GM18861 (cell line): ENCODE measurements at regions not wholly inside any gene's neighbourhood (a gene's known extent, or its start where the extent isn't known, plus 50 kb on each side); places are given as distances from the start of the nearest gene placed in this dataset.

Experiments
- ATAC-seq: cut with Tn5 transposase; IDR thresholded peaks from one replicate; pipeline ENCODE4 v1.9.1; 2021; ENCODE audit not compliant: unreplicated experiment

DNA sequence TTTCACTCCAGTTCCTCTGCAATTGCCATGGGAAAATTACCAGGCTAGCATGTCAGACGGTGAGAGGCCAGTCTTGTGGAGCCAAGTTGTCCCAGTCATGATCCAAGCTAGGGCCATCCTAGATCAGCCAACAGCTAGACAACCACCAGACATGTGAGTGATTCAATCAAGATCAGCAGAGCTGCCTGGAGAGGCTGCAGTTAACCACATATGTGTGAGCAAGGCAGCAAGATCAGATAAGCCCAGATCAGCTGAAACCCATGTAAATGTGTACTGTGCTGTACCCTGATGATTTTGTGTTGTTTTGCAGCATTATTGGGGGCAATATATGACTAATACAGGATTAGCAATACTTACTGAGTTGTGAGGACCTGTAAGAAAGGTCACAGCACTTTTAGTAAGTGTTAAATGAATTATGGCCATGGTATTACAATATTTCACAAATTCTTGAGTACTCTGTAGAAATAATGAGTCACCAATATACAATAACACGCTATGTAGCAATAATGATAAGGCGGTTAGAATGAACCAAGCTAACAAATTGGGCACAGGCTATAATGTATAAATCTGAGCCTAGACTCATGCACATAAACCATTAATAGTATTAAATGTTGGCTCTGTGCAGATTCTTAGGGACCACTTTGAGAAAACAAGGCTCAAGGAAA, 91.4 kb downstream of the SUDS3 start:
- ATAC-seq = no peak

DNA sequence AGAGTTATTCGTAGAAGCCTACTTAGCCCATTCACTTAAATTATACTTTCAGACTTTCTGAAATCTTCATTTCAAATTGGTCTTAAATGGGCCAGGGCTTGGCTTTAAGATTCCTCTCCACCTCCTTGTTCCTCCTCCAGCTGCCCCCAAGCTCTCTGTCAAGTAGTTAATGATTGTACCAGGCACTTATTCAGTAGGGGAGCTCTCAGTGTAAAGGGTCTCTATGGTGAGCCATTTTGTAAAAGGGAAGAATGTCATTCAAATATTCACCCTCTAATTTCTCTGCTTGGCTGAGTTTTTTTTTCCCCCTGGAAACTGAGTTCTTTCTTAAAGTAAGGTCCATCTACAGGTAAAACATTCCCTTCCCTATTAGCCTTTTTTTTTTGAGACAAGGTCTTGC, 96.6 kb downstream of the SUDS3 start:
- ATAC-seq = no peak

DNA sequence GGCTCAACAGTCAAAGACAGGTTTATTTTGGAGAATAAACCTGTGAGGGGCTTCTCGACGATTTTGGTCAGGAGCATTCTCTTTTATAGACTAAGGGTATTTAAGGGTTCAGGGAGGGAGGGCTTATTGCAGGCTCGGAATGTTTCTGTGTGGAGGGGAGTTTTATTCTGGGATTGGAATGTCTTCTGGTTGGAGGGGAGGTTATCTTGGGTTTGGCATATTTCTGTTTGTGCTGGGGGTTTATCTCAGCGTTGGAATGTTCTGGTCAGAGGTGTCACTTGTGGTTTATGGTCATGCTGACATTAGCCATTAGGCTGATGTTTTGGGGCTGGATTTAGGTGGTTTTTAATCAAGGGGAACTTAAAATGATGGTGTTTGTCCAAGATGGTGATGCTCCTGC, 103.9 kb downstream of the SUDS3 start:
- ATAC-seq = no peak

DNA sequence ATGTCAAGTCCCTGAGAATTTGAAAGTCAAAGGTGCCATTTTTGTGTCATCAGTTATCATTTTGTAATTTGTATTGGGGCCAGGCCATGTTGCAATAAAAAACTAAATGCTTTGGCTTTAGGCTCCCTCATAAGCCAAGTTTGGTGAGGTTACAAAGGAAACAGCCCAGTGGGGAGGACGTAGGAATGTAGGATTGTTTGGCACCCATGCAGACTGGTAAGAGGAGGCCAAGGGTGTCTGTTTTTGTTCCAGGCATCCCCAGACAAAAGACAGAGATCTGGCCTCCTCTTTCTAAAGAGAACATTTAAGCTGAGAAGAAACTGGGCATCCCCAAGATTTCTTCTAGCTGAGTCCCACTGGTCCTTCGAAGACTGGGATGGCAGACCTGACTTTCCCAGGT, 111.7 kb downstream of the SUDS3 start:
- no peak for ATAC-seq

DNA sequence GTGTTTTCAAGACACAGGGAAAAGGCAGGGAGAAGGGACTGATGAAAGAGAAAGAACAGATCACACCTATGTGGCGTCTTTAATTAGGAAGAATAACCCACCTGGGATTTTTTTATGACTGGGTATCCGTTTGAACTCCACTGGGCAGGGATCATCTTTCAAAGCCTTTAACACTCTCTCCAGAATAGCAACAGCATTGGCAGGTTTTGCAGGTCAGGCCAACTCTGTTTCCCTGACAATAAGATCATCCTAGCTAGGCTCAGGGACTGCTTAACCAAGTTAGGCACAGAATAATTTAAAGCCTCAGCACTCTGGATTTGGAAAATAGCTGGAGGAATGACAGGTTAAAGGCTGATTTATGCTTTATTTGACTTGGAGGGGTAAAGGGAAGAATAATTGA, 117.6 kb downstream of the SUDS3 start:
- ATAC-seq = no peak

DNA sequence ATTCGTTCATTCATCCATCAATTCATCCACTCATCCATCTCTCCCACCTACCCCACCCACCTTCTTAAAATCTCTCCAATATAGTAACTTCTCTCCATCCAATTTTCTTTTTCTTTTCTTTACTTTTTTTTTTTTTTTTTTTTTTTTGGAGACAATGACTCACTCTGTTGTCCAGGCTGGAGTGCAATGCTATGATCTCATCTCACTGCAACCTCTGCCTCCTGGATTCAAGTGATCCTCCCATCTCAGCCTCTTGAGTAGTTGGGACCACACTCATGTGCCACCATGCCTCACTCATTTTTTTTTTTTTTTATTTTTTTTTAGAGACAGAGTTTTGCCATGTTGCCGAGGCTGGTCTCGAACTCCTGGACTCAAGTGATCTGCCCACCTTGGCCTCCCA, 118.4 kb downstream of the SUDS3 start:
- ATAC-seq = no peak

DNA sequence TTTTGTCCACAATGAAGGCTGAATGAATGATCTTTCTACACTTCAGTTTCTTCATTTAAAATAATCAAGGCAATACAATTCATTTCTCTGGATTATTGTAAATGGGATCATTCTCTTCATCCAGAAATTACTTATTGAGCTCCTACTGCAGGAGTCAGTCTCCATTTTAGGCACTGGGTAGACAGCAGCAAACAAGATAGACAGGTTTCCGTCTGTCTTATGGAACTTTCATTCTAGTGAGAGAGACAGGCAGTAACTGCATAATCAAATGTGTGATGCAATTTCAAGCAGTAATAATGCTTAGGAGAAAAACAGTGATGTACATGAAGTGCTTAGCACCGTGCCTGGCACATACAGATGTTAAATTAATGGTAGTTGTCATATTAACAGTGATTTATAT, 118.9 kb downstream of the SUDS3 start:
- ATAC-seq = no peak

DNA sequence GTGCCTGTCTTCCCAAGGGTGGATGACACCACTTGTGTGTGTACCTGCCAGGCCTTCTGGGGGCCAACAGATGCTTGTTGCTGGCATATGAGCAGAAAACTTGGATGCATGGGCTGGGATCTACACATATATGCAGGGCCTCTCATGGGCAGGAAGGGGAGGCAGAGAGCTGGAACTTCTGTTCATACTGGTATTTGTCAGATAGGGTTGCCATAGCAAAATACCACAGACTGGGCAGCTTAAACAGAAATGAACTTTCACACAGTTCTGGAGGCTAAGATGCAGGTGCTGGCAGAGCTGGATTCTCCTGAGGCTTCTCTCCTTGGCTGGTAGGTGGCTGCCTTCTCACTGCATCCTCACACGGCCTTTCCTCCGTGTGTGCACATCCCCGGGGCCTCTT, 121.8 kb downstream of the SUDS3 start:
- ATAC-seq = no peak

DNA sequence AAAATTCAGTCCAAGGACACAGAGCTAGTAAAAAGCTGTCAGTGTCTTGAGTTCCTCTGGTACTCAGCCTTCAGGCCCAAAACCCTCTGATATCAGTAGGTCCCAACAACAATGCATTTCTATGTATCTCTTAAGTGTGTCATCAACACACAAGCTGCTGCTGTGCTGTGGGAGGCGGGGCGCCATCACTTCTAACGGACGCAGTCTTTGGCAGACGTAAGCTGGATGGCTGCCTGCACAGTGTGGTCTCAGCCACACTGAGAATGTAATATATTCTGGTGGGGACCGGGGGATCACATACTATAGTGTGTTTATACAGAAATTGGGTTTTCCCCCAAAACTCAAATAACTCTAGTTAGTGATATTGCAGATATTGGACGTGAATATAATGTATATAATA, 123.9 kb downstream of the SUDS3 start:
- ATAC-seq = no peak

DNA sequence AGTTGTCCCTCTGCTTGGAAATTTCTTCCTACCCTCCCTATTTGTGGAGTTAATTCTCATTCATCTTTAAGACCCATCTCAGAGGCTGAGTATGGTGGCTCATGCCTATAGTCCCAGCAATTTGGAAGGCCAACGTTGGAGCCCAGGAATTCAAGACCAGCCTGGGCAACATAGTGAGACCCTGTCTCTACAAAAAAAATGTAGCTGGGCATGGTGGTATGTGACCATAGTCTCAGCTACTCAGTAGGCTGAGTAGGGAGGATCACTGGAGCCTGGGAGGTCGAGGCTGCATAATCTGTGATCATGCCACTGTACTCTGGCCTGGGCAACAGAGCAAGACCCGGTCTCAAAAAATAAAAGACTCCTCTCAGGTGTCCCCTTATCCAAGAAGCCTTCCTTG, 125.1 kb downstream of the SUDS3 start:
- no peak for ATAC-seq

DNA sequence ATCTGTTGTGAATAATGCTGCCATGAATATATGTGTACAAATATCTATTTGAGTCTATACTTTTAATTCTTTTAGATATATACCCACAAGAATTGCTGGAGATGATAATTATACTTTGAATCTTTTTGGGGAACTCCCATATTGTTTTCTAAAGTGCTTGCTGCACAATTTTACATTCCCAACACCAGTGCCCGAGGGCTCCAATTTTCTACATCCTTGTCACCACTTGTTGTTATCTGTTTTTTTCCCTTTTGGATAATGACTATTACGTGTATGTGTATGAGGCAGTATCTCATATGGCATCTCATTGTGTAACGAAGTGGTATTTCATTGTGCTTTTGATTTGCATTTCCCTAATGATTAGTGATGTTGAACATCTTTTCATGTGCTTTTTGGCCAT, 127.1 kb downstream of the SUDS3 start:
- no peak for ATAC-seq

DNA sequence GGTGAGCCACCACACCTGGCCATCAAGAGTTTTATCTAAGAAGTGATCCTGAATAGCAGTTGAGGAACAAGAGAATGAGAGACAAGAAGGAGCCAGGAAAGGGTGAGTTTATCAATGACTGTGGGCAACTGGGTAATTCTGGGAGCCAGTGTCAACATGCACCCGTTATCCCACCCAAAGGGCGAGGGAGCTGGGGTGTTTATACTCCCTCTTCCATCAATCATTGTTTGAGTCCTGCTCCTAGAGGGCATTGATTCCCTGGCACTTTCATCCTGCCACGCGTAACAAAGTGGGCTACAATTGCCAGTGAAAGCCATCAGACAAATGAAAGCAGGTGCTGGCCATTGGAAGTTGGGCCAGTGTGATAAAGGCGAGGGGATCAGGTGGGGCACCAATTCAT, 136.3 kb downstream of the SUDS3 start:
- ATAC-seq = no peak

DNA sequence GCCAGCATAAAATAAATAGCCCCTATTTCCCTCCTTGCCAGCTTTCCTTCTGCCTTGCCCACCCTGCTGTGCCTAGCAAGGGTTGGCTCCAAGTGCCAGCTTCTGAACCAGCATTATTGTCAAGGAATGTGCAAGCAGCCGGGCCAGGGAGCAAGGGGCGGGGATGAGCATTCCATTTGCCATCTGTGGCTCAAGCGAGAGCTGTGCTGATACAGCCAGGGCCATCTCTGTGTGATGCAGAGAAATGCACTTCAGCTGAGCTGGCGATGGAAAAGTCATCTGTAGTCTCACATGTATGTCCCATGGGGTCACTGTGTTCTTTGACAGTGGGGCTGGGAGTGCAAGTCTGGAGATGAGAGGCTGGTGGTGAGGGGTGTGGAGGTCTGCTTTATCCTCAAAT, 137.3 kb downstream of the SUDS3 start:
- ATAC-seq = no peak

DNA sequence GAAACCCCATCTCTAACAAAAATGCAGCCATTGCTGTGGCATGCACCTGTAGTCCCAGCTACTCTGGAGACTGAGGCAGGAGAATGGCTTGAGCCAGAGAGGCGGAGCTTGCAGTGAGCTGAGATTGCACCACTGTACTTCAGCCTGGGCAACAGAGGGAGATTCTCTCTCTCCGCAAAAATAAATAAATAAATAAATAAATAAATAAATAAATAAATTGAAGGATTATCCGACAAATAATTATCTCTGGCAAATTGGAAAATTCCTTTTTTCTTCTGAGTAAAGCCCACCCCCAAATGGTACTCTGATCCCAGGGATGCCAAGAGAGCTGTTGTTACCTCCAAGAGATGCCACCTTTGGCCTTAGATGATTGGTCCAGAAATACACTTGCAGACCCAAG, 137.9 kb downstream of the SUDS3 start:
- no peak for ATAC-seq

DNA sequence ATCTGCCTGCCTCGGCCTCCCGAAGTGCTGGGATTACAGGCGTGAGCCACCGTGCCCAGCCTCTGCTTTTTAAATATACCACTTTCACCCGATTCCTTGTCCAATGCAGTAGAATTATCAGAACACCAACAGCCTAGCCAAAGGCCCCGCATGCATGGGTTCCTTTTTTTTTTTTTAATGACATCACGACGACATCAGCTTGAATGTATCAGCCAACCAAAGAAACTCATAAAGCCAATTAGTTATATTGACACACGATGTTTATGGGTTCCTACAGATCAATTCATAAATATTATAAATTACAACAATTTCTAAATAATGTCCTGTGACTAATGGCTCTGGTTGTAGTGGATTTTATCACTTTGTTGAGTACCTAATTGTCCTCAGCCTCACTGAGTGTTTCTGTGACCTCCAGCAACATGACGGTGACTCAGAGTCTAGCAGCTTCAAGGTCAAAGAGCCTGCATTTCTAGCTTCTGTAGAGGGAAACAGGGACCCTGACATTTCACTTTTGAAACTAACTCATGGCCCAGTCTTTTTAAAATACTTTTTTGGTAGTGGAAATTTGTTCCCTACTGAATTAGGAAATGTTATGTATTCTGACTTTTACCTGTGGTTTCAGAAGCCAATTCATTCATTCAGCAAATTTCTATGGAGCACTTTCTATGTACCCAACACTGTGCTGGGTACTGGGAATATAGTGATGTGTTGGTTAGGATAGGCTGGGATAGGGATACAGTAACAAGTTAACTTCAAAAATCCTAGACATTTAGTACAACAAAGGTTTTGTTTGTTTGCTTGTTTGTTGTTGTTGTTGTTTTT, 144.1 kb downstream of the SUDS3 start:
- no peak for ATAC-seq

DNA sequence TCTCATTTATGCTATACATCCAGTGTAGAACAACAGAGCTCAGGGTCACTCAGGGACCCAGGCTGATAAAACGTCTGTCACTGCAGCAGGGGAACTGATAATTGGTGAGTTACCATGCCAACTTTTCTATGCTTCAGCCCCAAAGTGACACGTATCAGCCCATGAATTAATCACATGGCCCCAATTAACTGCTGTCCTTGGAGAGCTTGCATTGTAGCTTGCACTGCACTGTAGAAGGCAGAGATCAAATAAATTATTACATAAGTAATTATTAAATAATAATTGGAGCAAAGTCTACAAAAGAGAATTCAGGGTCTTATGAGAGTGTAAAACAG, 144.6 kb downstream of the SUDS3 start:
- ATAC-seq = no peak

DNA sequence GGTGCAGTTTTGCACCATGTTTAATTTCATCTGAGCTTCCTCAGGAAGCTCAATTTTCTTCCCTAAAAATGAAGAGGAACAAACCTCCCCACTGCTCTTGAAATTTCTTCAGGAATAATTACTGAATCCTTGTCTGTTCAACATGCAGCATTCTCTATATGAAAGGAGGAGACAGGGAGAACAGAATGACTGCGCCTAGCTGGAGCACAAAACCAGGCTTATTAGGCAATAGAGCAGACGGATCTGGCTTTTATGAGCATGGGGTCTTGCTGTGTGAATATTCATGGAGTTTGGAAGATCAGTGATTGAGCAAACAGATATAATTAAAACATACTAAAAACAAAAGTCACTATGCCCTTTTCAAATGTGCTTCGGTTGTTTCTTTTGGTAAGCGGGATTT, 148.1 kb downstream of the SUDS3 start:
- no peak for ATAC-seq

DNA sequence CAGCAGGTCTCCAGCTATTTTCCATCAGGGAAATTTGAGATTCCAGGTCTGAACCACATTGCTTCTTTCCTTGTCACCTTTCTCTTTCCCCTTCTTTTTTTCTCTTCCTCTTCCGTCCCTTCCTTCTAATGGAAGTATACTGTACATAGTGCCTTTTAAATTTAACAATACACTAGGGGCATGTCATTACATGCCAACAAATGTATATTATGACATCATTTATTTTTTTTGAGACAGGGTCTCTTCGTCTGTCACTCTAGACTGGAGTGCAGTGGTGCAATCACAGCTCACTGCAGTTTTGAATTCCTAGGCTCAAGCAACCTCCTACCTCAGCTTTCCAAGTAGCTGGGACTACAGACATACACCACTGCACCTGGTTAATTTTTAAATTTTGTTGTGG, 148.9 kb downstream of the SUDS3 start:
- no peak for ATAC-seq

DNA sequence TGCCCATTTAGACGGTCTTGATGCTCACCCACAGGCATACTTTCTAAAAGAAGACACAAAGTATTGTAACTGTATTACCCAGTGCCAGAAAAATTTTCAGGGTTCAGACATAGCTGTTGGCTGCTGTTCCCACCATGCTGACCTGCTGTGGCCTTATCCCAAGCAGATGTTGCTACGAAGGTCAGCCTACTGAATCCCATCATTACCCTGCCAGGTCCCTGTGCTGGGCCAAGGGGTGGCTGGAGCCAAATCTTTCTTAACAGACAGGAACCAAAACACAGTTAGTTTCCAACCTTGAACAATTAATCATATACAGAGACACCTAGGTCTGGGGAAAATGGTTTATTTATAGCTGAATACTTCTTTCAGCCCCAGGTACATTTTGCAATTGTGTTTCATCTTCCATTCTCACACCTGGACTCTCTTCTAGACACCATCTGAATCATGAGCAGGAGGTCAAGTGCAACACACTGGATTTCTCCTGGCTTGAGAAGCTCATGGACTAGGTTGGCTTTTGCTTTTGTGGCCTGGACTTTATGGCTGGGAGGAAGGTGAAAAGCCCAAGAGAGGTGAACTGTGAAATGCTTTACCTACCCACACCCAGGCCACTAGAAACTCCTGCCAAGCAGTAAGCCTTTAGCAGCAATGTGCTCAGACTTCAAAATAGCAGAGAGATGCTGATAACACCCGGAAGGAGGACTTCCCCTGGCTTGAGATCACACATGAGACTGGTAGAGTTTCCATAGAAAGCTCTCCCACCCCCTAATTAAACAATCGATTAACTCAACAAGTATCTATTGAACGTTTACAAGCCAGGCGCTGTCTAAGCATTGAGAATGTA, 150.1 kb downstream of the SUDS3 start:
- no peak for ATAC-seq

DNA sequence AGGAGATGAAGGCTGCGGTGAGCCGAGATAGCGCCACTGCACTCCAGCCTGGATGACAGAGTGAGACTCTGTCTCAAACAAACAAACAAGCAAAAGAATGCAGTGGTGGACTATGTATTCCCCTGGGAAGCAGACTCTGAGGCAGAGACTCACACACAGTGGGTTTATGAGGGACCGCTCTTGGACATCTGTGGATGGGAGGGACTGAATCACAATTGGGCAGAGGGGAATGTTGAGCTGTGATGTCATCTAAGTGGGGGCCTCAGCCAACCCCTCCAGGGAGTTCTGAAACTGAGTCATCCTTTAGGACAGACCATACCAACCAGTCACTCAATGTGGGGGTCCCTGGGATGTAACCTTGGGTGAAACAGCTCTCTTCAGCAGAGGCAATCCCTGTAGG, 151.0 kb downstream of the SUDS3 start:
- ATAC-seq = no peak

DNA sequence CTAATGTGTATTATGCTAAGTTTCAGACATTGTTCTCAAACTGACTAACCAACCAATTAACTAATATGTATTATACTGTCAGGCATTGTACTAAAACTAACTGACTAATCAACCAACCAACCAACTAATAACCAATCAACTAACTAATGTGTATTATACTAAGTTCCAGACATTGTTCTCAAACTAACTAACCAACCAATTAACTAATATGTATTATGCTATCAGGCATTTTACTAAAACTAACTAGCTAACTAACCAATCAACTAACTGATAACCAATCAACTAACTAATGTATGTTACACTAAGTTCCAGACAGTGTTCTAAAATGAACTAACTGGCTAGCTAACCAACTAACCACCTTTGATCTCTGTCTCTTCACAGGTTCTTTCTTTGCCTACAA, 152.3 kb downstream of the SUDS3 start:
- ATAC-seq = no peak

DNA sequence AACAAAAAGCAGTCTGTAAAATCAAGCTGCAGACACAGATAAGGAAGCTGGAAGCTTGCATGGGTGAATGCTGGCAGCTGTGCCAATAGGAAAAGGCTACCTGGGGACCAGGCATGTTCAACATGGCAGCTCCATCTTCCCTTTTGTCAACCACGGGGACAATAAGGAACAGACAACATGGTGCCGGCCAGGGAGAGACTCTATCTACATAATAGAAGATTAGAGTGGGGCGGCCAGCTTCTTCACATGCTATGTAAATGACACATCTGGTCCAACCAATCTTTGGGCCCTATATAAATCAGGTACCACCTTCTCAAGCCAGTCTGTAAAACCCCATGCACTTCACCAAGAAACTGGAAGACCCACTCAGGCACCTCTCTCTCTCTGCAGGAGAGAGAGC, 157.6 kb downstream of the SUDS3 start:
- no peak for ATAC-seq
